NCI-H82 (cell line): ENCODE measurements at regions not wholly inside any gene's neighbourhood (a gene's known extent, or its start where the extent isn't known, plus 50 kb on each side); places are given as distances from the start of the nearest gene placed in this dataset.
"Not testable (repeated sequence)": the region's sequence is repeated elsewhere in the genome, so short reads cannot be mapped to it uniquely, and the experiment has no call there.

Experiments used
- DNase-seq: peaks from one replicate; lab custom pipeline; 2025; lab: John Stamatoyannopoulos, UW

GRCh38 chr14:106004937-106005795 lies 478.8 kb downstream of the TMEM121 start:
- not testable (repeated sequence) for DNase-seq

- peak; percentile 3 for DNase-seq
Observed at GRCh38 chr14:106006043-106006442, 479.7 kb downstream of the TMEM121 start.

DNA sequence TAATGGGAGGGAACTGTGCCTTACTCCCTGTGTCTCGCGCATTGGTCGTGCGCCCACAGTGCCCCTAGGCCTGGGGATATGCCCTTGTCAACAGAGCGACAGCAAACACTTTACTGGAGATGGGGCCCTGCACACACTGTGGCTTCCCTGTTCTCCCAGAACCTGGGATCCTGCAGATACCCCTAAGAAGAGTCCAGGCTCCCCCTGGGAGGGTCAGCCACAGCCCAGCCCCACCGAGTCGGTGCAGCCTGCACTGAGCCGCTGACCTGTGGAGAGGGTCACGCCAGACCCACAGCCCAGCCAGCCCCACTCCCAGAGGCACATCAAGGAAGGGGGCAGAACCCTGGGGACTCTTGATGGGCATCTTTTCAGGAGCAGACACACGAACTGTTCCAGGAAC lies 480.3 kb downstream of the TMEM121 start:
- DNase-seq, result not testable (repeated sequence)

GRCh38 chr14:106010783-106011182 lies 484.4 kb downstream of the TMEM121 start:
- DNase-seq, result no peak

- DNase-seq, result peak; percentile 63
Observed at GRCh38 chr14:106011631-106012360, 485.4 kb downstream of the TMEM121 start.

GRCh38 chr14:106012361-106012725 lies 486.0 kb downstream of the TMEM121 start:
- DNase-seq, result not testable (repeated sequence)

DNA sequence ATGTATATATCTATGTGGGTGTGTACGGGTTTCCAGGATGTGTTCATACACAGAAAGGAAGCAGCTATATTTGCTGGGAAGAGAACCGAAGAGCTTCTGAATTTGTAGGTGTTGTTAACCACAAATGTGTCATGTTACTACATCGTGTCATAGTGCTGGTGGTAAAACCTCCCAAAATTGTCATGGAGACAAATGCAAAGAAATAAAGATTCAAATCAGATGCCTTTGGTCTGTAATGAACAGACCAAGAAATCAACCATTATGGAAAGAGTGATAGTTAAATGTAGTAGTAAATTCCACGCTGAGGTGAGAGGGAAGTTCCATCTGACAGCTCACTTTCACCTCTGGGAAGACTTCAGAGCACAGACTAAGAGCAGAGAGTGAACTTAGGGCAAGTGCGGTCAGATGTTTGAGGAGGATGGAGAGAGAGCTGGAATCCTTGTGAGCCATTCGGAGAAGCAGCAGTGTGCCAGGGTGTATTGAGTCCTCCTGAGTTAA lies 487.5 kb downstream of the TMEM121 start:
- no peak for DNase-seq

DNA sequence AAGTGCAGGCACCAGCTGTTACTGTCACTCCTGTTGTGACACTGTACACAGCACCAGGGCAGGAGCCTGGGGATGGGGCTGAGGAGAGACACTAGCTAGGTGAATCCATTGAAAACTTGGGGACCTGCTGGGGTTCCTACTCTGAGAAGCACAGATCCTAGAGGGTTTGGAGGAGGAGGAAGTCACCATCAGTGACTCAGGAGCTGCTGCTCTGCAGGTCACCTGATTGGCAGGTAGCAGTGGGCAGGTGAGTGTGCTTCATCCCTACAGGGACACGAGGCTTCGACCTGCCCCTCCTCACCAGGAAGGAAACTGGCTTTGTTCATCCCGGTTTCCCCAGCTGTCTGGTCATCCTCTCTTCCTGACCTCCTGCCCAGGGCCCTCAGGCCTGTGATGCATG lies 491.6 kb downstream of the TMEM121 start:
- DNase-seq, result not testable (repeated sequence)

DNA sequence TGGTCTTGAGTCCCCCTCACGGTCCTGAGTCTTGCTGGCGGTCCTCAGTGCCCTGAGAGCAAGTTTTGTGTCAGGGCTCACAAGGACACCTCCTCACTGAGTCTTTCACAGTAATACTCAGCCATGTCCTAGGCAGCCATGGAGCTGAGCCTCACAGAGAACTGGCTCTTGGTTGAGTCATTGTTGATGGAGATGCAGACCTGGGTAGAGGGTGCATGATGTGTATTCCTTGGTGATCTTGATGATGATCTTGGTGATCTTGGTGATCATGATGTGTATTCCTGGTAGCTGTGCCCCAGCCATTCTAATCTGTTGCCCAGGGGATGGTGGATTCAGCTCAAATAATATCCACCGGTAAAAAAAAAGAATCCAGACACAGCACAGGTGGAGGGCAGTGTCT lies 495.4 kb downstream of the TMEM121 start:
- DNase-seq, result no peak

- not testable (repeated sequence) for DNase-seq
Observed at GRCh38 chr14:106022648-106023047, 496.3 kb downstream of the TMEM121 start.

GRCh38 chr14:106023411-106023810 lies 497.0 kb downstream of the TMEM121 start:
- no peak for DNase-seq

DNA sequence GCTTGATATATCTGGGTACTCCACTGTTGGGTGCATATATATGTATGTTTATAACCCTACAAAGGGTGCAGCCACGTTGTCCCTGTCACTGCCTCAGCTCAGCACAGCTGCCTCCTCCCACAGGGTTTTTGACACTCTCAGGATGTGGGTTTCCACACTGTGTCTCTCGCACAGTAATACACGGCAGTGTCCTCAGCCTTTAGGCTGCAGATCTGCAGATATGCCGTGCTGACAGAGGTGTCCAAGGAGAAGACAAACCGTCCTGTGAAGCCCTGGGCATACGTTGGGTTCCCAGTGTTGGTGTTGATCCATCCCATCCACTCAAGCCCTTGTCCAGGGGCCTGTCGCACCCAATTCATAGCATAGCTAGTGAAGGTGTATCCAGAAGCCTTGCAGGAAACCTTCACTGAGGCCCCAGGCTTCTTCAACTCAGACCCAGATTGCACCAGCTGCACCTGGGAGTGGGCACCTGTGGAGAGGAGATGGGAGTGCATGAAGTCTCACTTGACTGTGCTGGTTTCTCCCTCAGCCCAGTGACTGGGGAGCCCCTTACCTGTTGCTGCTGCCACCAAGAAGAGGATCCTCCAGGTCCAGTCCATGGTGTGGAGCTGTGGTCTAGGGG lies 498.7 kb downstream of the TMEM121 start:
- no peak for DNase-seq

DNA sequence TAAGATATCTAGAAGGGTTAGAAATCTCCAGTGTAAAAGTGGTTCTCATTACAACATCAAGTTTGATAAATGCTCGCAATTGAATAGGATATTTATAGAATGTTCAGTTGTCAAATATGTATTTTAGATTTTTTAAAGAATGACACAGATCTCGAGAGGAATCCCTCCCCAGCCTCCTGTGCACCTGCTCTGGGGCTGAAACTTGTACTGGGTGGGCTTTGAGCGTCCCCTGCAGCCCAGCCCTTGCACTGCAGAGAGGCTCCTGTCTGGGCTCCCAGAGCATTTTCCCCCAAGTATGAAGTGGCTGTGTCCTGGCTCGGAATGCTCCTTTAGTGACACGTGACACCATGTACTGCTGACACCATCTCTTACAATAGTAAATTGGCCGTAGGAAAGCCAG lies 499.6 kb downstream of the TMEM121 start:
- DNase-seq, result no peak

- not testable (repeated sequence) for DNase-seq
Observed at GRCh38 chr14:106027759-106028158, 501.4 kb downstream of the TMEM121 start.

DNA sequence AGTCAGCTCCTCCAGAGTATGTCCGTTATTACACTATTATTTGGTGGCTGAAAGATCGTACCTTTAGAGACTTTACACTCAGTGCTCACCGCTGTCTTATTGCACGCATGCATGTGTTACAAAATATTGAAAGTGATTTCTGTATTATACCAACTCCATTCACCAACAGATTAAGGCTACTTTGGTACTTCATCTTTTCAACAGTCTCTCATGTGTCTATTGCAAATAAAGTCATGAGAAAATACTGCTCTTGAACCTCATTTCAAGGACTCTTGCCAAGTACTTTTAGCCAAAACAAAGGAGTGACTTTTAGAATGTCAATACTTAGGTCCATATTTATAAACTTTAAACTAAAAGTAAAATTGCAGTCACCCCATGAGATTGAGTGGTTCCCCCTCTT lies 503.6 kb downstream of the TMEM121 start:
- no peak for DNase-seq

DNA sequence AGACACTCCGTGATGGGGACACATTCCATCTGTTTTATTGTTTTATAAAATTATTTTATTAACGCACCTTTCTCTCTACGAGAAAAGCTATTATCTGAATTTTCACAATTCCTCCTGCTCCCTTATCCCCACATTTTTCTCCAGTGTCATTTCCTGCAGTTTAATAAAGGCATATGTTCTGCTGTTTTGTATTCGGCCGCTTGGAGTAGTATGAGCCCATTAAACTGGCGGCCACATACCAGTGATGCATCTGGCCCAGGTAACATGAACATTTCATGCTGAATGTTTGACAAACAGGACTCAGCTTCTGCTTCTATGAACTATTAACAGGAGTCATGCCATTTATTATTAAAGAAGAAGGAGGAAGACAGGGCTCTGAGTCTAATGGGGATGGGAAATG lies 511.0 kb downstream of the TMEM121 start:
- no peak for DNase-seq

DNA sequence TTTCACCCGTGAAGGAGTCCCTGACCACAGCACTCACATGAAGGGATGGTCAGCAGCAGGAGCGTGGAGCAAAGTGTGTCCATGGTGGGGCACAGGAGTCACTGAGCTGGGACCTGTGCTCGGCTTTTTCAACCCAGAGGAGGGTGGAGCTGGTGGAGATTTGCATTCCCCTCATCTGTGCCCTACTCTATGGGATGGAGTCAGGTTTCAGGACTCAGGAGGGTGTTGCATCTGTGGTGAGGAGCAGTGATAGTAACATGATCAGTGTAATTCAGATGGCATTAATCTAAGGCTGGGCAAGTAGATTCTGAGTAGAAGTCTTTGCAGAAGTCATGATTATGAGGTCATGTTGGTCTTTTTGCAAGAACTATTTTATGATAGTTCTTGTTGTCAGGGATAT lies 511.9 kb downstream of the TMEM121 start:
- no peak for DNase-seq

- peak; percentile 3 for DNase-seq
Observed at GRCh38 chr14:106039400-106039799, 513.0 kb downstream of the TMEM121 start.

DNA sequence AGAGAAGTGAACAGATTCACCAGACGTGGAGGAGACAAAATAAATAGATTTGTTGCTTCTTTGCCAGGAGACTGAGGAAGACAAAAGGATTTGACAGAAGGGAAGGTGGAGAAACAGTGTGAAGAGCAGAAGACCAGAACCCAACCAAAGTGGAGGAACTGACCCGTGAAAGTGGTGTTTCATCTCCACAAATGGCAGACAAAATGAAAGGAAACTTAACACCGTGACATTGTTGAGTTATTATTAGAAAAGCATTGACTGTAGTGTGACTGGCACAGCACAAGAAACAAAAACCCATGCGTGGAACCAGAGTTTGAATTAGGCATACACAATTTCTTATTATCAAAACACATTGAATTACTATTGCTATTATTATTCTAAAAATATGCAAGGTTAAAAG lies 518.1 kb downstream of the TMEM121 start:
- DNase-seq, result no peak

GRCh38 chr14:106044949-106045596 lies 518.7 kb downstream of the TMEM121 start:
- DNase-seq, result peak; percentile 58

DNA sequence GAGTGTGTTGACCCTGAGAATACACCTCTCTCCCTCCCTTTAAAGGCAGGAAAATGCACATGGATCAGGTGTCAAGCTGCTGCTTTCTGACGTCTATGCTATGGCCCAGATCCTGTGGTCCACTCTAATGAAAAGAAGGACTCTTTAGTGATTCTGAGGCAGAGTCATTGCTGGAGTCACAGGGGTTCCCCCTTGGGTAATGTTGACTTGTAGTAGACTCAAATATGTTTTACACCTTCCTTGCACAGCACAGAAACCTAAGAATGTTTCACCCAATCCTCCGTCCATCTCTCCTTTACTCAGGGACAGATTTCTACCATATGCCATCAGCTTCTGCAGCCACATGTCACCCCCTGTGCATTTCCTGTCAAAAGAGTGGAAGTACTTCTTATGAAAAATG lies 525.4 kb downstream of the TMEM121 start:
- DNase-seq, result no peak

DNA sequence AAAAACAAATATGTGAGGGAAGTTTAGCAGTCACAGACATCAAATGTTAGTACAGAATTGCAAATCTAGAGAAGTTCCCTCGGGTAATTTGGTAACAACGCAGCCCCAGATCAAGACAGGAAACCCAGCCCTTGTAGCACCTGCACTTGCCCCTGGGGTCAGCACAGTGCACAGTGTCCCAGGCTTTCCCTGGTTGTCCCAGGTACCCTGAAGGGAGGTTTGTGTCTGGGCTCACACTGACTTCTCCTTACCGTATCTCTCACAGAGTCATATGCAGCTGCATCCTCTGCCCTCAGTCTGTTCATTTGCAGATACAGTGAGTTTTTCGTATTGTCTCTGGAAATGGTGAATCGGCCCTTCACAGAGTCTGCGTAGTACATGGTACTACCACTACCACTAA lies 528.9 kb downstream of the TMEM121 start:
- DNase-seq, result no peak
